AG09309 (cell line): ENCODE measurements at regions not wholly inside any gene's neighbourhood (a gene's known extent, or its start where the extent isn't known, plus 50 kb on each side); places are given as distances from the start of the nearest gene placed in this dataset.

Experiments
- DNase-seq: peaks from one replicate; pipeline ENCODE4 v3.0.0-alpha.2; 2010; ENCODE audit warnings: low read depth
- H3K4me3 ChIP-seq: 2 replicates; pipeline ENCODE4 v1.5.1; 2011; ENCODE audit warnings: mild to moderate bottlenecking, low read depth, low read length, moderate library complexity; ENCODE audit not compliant: control insufficient read depth
- CTCF ChIP-seq: IDR thresholded peaks from 2 replicates; pipeline ENCODE4 v1.5.1; 2011; ENCODE audit warnings: mild to moderate bottlenecking, low read depth, low read length, inconsistent platforms; ENCODE audit not compliant: insufficient read depth, control insufficient read depth; ENCODE audit errors: missing control alignments

- no peak overlapping the region for H3K4me3 ChIP-seq
- no peak for DNase-seq
- no peak for TF ChIP-seq CTCF
These were observed 701.5 kb downstream of the BCL11A start for GRCh38 chr2:59851836-59852475.

- no peak for TF ChIP-seq CTCF
- no peak overlapping the region for H3K4me3 ChIP-seq
- DNase-seq, result no peak
These were observed 702.9 kb downstream of the BCL11A start for GRCh38 chr2:59850554-59850953.

- no peak for DNase-seq
- H3K4me3 ChIP-seq, result no peak overlapping the region
- TF ChIP-seq CTCF, result no peak
These were observed 719.5 kb downstream of the BCL11A start for GRCh38 chr2:59833941-59834340.

- no peak for TF ChIP-seq CTCF
- no peak for DNase-seq
- H3K4me3 ChIP-seq, result no peak overlapping the region
These were observed 722.9 kb downstream of the BCL11A start for GRCh38 chr2:59830601-59831000.

- no peak overlapping the region for H3K4me3 ChIP-seq
- no peak for DNase-seq
- no peak for TF ChIP-seq CTCF
These were observed 725.8 kb downstream of the BCL11A start for GRCh38 chr2:59827677-59828076.

GRCh38 chr2:59826177-59826576 is 727.3 kb downstream of the BCL11A start:
- no peak for DNase-seq
- TF ChIP-seq CTCF, result no peak
- H3K4me3 ChIP-seq, result no peak overlapping the region

GRCh38 chr2:59824314-59824713 is 729.1 kb downstream of the BCL11A start:
- no peak overlapping the region for H3K4me3 ChIP-seq
- DNase-seq, result no peak
- TF ChIP-seq CTCF, result no peak
